Astrocyte (in vitro differentiated cells and primary cell): ENCODE measurements at regions not wholly inside any gene's neighbourhood (a gene's known extent, or its start where the extent isn't known, plus 50 kb on each side); places are given as distances from the start of the nearest gene placed in this dataset.

Source experiments
- DNase-seq: peaks from one replicate; pipeline ENCODE4 v3.0.0-alpha.2; 2010; ENCODE audit warnings: low read depth
- FAIRE-seq: peaks from 2 replicates; lab custom pipeline; 2011; peaks lifted over from hg19 to GRCh38; lab: Jason Lieb, UNC
- H2AFZ ChIP-seq: 2 replicates; pipeline ENCODE4 v1.6.0; 2012; ENCODE audit warnings: low read depth, low read length, inconsistent platforms
- H3K27ac ChIP-seq: 2 replicates; pipeline ENCODE4 v1.5.1; 2011; ENCODE audit warnings: low read depth, low read length, inconsistent platforms
- H3K27me3 ChIP-seq: 2 replicates; pipeline ENCODE4 v1.6.0; 2011; ENCODE audit warnings: low read length, inconsistent platforms; ENCODE audit not compliant: insufficient read depth
- H3K36me3 ChIP-seq: 2 replicates; pipeline ENCODE4 v1.5.1; 2011; ENCODE audit warnings: low read length, inconsistent platforms; ENCODE audit not compliant: insufficient read depth
- H3K4me1 ChIP-seq: 2 replicates; pipeline ENCODE4 v1.5.1; 2011; ENCODE audit warnings: low read length, inconsistent platforms; ENCODE audit not compliant: insufficient read depth
- H3K4me2 ChIP-seq: 2 replicates; pipeline ENCODE4 v1.6.0; 2012; ENCODE audit warnings: low read length, inconsistent platforms
- H3K4me3 ChIP-seq: 2 replicates; pipeline ENCODE4 v1.5.1; 2011; ENCODE audit warnings: low read depth, mild to moderate bottlenecking, low read length, inconsistent platforms; ENCODE audit not compliant: insufficient read depth
- H3K79me2 ChIP-seq: 2 replicates; pipeline ENCODE4 v1.6.0; 2012; ENCODE audit warnings: mild to moderate bottlenecking, low read length, inconsistent platforms; ENCODE audit not compliant: insufficient read depth
- H3K9ac ChIP-seq: 2 replicates; pipeline ENCODE4 v1.6.0; 2012; ENCODE audit warnings: mild to moderate bottlenecking, low read length, inconsistent platforms
- H3K9me3 ChIP-seq: 2 replicates; pipeline ENCODE4 v1.5.1; 2012; ENCODE audit warnings: low read depth, mild to moderate bottlenecking, low read length, inconsistent platforms; ENCODE audit not compliant: insufficient read depth
- H4K20me1 ChIP-seq: 2 replicates; pipeline ENCODE4 v1.6.0; 2012; ENCODE audit warnings: low read length, inconsistent platforms; ENCODE audit not compliant: insufficient read depth
- H3K27ac Mint-ChIP-seq: one replicate; pipeline ENCODE4 v1.8.0; 2021; ENCODE audit warnings: mild to moderate bottlenecking, mixed read lengths; ENCODE audit not compliant: unreplicated experiment
- H3K27me3 Mint-ChIP-seq: one replicate; pipeline ENCODE4 v1.8.0; 2021; ENCODE audit warnings: low read depth, mixed read lengths; ENCODE audit not compliant: unreplicated experiment
- H3K36me3 Mint-ChIP-seq: one replicate; pipeline ENCODE4 v1.8.0; 2021; ENCODE audit warnings: low read depth, mixed read lengths; ENCODE audit not compliant: unreplicated experiment
- H3K4me1 Mint-ChIP-seq: one replicate; pipeline ENCODE4 v1.8.0; 2021; ENCODE audit warnings: low read depth, mixed read lengths; ENCODE audit not compliant: unreplicated experiment
- H3K4me3 Mint-ChIP-seq: one replicate; pipeline ENCODE4 v1.8.0; 2021; ENCODE audit warnings: mild to moderate bottlenecking, moderate library complexity, mixed read lengths; ENCODE audit not compliant: unreplicated experiment
- H3K9me3 Mint-ChIP-seq: one replicate; pipeline ENCODE4 v1.8.0; 2021; ENCODE audit warnings: mild to moderate bottlenecking, mixed read lengths; ENCODE audit not compliant: unreplicated experiment
- CTCF ChIP-seq: IDR thresholded peaks from 2 replicates; pipeline ENCODE4 v1.5.1; 2011; ENCODE audit warnings: low read depth, mild to moderate bottlenecking, inconsistent platforms, low read length, moderate library complexity; ENCODE audit not compliant: insufficient read depth
- EZH2 ChIP-seq: IDR thresholded peaks from 2 replicates; pipeline ENCODE4 v1.6.1; 2012; ENCODE audit warnings: mild to moderate bottlenecking, low read length, inconsistent platforms; ENCODE audit not compliant: insufficient read depth

GRCh38 chr15:69652751-69653305 lies 200.2 kb downstream of the RPLP1 start:
- H3K27me3 Mint-ChIP-seq = peaks cover 70% of the 10 kb centered on the region
- no peak overlapping the region for H3K4me3 Mint-ChIP-seq
- Histone ChIP-seq H3K9ac (no peak overlapping the region), H3K4me3 (no peak overlapping the region), H2AFZ (no peak overlapping the region), H3K27me3 (peaks cover 52% of the 10 kb centered on the region), H3K4me1 (no peaks in the 10 kb centered on the region), H3K36me3 (no peaks in the 10 kb centered on the region), H3K79me2 (no peaks in the 10 kb centered on the region), H4K20me1 (no peaks in the 10 kb centered on the region), H3K27ac (no peak overlapping the region), H3K4me2 (no peak overlapping the region), H3K9me3 (peaks cover 5% of the 10 kb centered on the region)
- H3K27ac Mint-ChIP-seq = no peak overlapping the region
- no peaks in the 10 kb centered on the region for H3K4me1 Mint-ChIP-seq
- no peaks in the 10 kb centered on the region for H3K36me3 Mint-ChIP-seq
- DNase-seq (no peak), FAIRE-seq (no peak)
- TF ChIP-seq EZH2 (no peak), CTCF (no peak)
- peaks cover 40% of the 10 kb centered on the region for H3K9me3 Mint-ChIP-seq

DNA sequence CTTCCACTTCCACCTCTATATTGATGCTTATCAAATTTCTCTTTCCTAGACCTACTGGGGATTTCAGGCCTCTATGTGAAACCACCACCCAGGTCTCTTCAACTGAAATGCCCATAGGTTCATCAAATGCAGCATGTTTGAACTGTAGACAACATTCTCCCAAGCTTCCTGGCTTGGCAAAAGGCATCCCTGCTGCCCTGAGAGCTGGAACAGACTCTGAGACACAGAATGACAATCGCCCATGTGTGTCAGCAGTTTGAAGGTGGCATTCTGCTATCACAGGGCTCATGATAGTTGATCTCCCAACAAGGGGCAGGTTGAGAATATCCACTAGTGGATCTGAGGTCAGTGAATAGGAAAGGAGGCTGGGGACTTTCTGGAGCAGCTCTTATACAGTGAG lies 200.7 kb downstream of the RPLP1 start:
- H3K4me3 ChIP-seq = no peak overlapping the region
- peaks cover 48% of the 10 kb centered on the region for H3K27me3 ChIP-seq
- H3K4me3 Mint-ChIP-seq = no peak overlapping the region
- no peak overlapping the region for H3K9ac ChIP-seq
- H3K9me3 Mint-ChIP-seq = peaks cover 42% of the 10 kb centered on the region
- H3K36me3 Mint-ChIP-seq = no peaks in the 10 kb centered on the region
- no peak overlapping the region for H2AFZ ChIP-seq
- FAIRE-seq = no peak
- no peaks in the 10 kb centered on the region for H3K36me3 ChIP-seq
- TF ChIP-seq EZH2 (no peak), CTCF (no peak)
- H3K79me2 ChIP-seq = no peaks in the 10 kb centered on the region
- peaks cover 72% of the 10 kb centered on the region for H3K27me3 Mint-ChIP-seq
- no peak for DNase-seq
- H3K4me2 ChIP-seq = no peak overlapping the region
- no peak overlapping the region for H3K27ac Mint-ChIP-seq
- H3K27ac ChIP-seq = no peak overlapping the region
- H3K9me3 ChIP-seq = peaks cover 5% of the 10 kb centered on the region
- no peaks in the 10 kb centered on the region for H3K4me1 Mint-ChIP-seq
- H3K4me1 ChIP-seq = no peaks in the 10 kb centered on the region
- H4K20me1 ChIP-seq = no peaks in the 10 kb centered on the region

DNA sequence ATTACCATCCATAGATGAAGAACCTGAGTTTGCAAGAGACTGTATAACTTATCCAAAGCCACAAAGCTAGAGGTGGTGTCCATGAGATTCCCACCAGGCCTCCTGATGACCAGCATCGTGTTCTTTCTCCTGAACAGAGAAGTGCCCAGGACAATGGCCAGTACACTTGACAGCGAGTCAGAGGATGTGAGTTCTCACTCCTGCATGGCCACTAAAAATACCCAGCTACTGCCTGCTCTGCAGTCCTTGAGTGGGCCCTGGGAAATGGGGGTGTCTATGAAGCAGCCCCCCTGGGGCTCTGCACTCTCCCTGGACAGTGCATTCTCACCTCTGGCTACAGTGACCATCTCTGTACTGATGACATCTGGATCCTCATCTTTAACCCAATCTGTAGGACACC lies 201.2 kb downstream of the RPLP1 start:
- Histone ChIP-seq H2AFZ (no peak overlapping the region), H3K27me3 (peaks cover 43% of the 10 kb centered on the region), H3K4me1 (no peaks in the 10 kb centered on the region), H3K9ac (no peak overlapping the region), H3K4me3 (no peak overlapping the region), H3K36me3 (no peaks in the 10 kb centered on the region), H3K27ac (no peak overlapping the region), H3K79me2 (no peaks in the 10 kb centered on the region), H3K9me3 (peaks cover 5% of the 10 kb centered on the region), H4K20me1 (no peaks in the 10 kb centered on the region), H3K4me2 (no peak overlapping the region)
- no peak overlapping the region for H3K4me3 Mint-ChIP-seq
- H3K4me1 Mint-ChIP-seq = no peaks in the 10 kb centered on the region
- TF ChIP-seq CTCF (no peak), EZH2 (no peak)
- DNase-seq = no peak
- H3K9me3 Mint-ChIP-seq = peaks cover 42% of the 10 kb centered on the region
- no peak overlapping the region for H3K27ac Mint-ChIP-seq
- FAIRE-seq = no peak
- H3K36me3 Mint-ChIP-seq = no peaks in the 10 kb centered on the region
- H3K27me3 Mint-ChIP-seq = peaks cover 72% of the 10 kb centered on the region
